GM18858 (cell line): ENCODE measurements at regions not wholly inside any gene's neighbourhood (a gene's known extent, or its start where the extent isn't known, plus 50 kb on each side); places are given as distances from the start of the nearest gene placed in this dataset.

Source experiments
- ATAC-seq: cut with Tn5 transposase; IDR thresholded peaks from one replicate; pipeline ENCODE4 v1.9.1; 2021; ENCODE audit not compliant: unreplicated experiment

DNA sequence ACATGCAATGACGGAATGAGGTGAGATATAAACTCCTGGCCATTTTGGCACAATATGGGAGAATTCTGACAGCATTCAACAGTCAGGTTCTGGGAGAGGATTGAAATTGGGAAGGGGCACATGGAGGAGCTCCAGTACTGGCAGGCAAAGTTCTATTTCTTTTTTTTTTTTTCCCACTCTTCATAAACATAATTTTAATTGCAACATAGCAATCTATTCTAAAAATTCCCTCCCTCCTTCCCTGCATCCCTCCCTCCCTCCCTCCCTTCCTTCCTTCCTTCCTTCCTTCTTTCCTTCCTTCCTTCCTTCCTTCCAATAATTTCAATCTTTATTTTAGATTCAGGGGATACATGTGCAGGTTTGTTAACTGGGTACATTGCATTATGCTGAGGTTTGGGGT, 93.2 kb downstream of the PTCSC3 start:
- no peak for ATAC-seq

DNA sequence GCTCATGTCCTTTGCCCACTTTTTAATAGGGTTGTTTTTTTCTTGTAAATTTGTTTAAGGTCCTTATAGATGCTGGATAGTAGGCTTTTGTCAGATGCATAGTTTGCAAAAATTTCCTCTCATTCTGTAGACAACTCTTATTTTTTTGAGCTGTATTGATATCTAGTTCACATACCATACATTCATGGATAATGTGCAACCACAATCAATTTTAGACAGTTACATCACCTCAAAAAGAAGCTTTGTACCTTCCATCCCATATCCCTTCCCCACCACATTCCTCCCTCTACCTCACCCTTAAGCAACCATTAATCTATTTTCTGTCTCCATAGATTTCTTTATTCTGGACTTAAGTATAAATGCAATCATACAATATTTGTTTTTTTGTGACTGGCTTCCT, 98.4 kb downstream of the PTCSC3 start:
- no peak for ATAC-seq

DNA sequence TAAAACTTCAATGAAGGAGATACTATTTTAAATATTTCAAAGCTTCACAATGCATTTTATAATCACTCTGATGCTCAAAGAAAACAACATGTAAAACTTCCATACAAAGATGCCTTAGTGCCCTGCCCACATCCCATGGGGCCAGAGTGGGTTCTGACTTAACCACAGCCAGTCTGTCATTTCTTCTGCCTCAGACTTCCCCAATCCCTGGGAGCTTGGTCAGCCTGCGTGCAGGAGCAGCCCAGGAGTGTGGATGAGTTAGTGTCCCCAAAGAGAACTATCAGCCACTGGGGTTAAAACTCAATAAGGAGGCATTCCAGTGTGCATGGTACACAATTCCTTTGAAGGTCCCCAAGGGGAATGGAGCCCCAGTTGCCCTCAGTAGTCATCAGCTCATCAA, 100.3 kb downstream of the PTCSC3 start:
- no peak for ATAC-seq

DNA sequence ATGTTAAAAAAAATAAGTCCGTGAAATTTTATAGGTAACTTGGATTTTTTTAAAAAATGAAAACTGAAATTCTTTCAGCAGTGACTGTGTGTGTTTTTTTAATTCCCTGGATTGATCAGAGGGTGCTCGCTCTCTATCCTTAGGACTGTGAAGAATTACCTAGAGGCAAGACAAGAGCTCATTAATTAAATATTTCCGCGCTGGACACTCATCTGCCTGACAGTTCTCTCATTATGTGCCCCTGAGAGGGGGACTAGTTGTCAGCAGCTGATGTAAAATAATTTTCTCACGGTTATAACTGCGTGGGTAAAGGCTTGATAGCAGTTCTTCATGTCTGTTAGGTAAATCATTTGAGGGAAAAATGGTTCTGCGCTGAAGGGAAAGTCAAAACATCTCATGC, 101.3 kb downstream of the PTCSC3 start:
- no peak for ATAC-seq

DNA sequence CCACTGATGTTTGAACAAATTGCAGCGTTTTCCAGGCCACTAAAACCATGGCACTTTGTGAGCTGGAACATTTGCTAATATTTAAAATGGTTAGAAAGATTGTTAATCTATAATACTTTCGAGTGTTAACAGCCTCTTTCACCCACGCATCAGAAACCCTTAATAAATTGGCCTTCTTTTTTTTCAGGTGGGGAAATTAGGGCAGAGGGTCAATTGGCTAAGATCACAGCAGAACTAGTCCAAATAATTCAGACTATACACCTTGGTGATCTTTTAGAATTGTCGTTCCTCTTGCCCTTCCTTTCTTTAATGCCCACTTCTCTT, 105.8 kb downstream of the PTCSC3 start:
- ATAC-seq, result no peak

DNA sequence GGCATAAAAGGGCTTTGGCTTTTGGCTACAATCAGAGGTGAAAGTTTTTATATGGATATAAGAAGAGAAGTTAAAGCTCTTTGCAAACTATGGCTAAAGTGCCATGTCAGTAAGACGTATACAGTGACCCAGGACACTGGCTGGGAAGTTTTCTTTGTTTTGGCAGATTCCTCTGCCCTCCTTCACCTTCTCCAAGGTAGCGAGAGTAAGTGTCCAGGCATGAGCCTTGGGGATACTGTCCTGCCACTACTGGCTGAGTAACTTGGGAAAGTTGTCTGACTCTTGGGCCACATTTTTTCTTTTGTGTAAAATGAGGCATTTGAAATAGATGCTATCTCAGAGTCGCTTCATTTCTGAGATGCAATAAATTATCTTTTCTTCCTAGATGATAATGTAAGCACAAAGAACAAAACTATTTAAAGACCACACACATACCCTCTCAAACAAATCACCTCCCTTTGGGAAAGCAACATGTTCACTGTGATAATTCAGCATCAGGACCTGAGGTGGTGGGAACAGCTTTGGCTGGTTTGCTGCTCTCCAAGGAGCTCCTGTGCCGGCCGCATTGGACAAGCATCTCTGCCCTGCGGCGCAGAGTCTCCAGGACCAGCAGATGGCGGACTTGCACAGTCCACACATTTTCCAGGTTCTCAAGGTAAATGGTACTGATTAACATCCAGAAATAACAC, 106.3 kb downstream of the PTCSC3 start:
- ATAC-seq, result peak; percentile 56

DNA sequence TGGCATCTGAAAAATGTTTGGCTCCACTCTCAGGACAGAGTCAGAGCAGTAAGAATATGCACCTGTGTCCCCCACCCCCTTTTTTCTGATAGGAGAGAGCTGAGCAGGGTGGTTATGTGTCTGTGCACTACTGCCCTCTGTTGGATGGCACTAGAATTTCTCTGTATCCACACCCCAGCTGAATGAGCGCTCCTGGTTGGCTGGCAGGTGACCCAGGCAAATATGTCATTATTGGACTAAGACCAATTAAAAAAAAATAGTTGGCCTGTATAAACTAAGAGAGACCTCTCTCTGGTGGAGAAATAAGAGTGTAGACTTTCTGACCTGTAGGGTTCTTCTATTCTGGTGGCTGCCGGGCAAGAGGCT, 107.0 kb downstream of the PTCSC3 start:
- no peak for ATAC-seq

DNA sequence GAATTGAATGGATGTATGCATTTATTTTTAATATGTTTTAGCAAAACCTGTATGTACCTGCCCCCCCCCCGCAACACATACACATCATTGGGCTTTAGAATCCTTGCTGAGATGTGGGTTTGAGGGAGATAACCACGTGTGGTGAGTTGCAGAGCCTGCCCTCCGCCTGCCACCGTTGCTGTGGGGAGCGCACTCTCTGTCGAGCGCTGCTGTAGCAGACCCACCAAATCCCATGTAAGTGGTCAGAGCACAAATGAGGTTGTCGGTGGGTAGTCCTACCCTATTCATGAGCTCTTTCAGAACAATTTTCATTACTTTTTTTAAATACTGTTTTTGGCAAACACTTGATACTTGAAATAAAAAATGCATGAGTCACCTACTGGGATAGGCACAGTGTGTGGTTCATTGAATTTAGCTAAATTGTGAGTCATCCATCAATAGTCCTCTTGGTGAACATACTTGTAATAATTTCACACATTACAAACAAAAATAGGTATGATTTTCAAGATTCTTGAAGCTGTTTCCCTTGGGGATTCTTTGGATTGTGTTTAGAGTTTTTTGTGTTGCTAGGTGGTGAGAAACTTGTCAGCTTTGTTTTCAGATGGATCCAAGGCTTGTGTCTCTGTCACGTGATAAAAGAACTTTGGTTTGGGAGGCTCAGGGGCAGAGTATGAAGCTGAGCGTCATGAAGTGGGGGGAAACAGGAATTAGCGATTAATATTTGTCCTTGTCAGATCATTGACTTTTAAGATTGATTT, 107.6 kb downstream of the PTCSC3 start:
- no peak for ATAC-seq

DNA sequence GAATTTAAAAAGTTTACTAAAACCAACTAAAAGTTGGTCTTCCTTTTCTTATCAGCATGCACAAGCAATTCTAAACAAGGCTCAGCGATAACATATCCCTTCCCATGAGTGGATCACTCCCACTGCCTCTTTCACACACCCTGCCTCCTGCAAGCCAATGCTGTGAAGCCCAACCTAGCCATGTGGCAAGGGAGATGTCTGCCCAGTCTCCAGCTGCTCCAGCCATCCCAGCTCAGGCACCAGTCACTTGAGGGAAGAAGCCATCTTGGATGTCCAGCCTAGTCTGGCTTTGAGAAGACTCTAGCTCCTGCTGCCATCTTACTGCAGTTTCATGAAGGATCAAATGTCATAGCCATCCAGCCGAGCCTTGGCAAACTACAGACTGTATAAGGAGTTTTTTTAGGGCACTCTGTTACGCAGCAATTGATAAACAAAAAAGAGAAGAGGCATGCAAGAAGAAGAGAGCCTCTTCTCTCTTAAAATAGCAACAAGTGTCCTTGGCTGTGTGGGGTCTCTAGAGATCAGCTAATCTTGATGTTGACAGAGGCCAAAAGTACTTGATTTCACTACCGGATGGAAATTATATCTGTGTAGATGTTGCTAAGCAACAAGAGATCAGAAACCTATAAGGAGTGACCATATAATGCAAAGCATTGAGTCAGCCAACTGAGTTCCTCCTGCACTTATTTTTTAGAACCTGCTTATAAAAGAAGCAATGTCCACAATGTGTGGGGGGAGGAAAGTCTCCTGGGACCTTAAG, 108.9 kb downstream of the PTCSC3 start:
- ATAC-seq, result no peak

DNA sequence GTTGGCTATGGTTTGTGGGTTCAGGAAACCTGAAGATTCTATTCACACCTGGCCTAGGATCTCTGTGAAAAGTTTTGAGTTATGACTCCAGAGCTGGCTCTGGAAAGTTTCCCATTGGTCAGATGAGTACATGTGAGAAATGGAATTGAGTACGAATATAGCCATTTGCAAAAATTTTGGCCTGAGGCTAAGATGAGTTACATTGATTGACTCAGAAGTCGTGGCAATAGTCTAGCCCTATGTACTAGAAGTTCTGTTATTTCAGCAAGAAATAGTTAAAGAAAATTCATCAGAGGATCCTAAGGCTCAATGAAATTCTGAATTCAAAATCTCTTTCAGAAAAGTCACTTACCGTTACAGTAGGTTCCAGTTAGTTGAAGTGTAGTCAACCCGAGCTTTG, 109.9 kb downstream of the PTCSC3 start:
- ATAC-seq, result no peak

DNA sequence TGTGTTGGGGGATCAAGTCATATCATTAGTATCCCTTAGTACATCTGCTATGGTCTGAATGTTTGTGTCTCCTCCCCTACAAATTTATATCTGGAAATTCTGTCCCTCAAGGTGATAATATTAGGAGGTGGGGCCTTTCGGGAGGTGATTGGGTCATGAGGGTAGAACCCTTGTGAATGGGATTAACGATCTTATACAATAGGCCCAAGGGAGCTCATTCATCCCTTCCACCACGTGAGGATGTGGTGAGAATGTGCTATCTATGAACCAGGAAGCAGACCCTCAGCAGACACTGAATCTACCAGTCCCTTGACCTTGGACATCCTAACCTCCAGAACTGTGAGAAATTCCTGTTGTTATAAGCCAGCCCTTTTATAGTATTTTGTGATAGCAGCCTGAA, 110.7 kb downstream of the PTCSC3 start:
- no peak for ATAC-seq

DNA sequence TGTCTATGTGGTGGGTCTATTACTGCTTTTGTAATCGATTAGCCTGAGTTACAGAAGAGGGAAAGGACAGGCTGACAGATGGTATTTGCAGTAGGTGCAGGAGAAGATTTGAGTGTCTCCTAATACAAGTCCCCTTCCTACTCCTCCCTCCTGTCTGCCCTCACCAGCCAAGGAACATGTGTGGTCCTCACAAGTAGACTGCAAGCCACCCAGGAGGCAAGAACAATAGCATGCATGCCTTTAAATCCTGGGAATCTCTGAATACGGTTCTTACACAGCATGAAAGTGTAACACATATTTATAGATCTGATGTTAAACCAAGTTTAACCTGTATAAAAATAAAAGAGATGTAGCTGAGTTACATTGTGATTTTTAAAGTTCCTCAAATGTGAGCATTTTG, 117.0 kb downstream of the PTCSC3 start:
- no peak for ATAC-seq

DNA sequence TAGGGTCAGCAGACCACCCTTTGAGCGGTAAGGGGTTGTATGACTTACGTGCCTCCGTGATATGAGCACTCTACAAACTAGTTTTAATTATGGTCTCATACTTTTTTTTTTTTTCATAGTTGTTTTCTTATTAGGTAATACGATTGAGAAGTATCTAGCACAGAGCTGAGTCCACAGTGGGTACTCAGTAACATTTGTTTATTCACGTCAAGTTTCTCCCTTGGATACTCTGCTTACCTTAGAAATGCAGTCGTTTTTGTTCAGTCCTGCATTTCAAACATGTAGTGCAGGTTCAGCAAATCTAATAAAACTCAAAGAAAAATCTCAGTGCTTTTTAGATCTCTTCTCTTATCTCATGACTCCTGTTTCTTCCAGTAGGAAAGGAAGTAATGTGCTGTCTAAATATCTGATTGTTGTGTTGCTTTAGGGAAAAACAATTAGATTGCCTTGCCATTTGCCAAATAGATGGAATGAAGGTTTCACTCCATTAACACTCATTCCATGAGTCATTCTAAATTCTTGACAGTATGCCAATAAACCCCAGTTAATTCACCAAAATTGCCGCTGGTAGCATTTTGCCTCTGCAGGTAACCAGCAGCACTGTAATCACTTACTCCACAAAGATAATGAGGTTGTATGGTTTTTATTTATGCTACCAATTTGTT, 118.9 kb downstream of the PTCSC3 start:
- ATAC-seq, result no peak

DNA sequence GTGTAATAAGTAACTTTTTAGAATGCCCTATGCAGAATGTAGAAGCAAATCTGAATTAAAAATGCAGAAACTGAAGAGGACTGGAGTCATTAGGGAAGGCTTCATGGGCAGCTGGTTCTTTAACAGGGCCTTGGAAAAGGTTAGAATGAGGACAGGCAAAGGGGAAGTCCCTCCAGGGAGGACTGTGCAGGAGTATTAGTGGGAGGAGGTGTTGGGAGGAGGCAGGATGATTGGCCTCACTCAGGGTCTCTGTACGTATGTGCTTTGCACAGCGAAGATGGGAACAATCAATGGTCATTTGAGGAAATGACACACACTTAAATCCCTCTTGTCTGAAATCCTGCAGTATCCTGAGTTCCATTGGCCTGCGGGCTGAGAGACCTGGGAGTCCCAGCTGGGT, 119.7 kb downstream of the PTCSC3 start:
- ATAC-seq, result no peak

DNA sequence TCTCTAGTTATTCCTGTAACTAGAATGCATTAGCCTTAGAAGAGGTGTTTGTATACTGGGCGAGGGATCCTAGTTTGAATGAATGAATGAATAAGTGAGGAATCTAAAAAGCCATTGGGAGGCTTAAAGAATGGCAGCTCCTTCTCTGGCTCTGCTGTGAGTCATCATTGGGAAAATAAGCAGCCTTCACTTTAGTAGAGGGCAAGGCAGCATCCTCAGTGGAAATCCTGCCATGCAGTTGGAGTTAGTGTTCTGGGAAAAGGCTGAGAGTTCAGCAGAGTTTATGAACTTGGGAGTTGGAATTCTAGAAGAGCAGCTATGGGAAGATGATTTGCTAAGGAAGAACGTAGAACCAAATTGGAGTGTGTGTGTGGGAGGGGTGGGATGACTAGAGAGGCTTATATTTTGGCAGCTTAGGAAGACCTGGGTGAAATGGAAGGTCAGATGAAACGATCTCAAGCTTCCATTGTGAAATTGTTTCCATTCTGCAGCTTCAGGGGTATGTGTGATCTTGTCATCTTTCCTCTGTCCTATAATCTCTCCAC, 120.8 kb downstream of the PTCSC3 start:
- ATAC-seq, result no peak

DNA sequence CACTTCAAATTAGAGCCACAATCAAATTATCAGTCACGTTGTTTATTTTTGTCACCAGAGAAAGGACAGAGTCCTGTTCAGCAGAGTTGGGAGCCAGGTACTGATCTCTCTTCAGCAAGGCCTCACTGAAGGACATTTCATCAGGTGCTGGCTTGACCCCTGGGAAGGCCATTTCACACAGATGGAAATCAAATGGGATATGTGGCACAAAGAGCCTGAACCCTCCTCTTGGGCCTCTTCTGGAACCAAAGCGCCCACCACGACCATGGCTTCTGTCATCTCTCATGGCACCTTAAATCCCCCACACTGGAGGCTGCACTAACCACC, 121.5 kb downstream of the PTCSC3 start:
- no peak for ATAC-seq

DNA sequence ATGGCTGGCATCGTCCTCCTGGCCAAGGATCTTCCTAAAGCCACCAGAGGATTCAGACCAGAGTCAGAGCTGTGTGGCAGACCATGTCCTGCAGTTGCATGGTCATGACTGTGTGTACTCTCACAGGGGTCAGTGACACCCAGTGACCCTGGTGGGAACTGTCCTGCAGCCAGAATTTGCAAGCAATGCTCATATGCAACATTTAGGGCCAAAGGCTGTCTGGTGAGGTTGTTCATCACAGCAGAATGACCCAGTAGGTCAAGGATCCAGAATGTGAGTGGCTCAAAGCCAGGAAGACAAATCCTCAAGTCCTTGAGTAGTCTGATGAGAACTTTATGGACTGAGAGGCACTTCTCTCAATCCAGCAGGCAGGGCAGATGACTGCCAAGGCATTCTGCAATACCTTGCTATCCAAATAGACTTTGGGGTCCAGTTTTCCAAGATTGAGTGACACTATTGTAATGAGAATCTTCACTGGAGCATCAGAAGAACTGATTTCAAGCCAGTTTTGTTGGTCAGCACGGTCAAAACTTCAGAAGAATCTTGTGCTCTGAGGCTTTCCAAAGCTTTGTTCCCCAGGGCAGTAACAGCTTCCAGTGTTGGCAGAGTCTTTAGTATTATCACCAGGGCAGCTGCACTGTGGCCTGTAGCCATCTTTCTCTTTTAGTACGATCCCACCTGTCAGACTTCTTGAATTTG, 122.0 kb downstream of the PTCSC3 start:
- ATAC-seq, result no peak

DNA sequence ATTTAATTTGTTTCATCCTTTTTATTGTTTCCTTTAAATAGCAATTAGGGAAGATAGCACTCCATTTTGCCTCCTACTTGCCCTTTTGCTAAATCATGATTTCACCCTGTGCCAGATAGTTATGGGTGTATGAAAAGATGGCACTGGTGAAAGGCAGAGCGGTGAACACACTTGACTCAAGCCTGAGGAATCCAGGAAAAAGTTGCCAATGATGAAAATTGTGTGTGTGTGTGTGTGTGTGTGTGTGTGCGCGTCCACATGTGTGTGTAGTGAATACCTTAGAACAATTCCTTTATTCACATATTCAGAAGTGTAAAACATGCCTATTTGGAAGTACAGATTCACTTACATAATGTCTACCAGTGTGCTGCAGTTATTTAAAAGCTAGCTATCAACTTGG, 123.8 kb downstream of the PTCSC3 start:
- no peak for ATAC-seq

DNA sequence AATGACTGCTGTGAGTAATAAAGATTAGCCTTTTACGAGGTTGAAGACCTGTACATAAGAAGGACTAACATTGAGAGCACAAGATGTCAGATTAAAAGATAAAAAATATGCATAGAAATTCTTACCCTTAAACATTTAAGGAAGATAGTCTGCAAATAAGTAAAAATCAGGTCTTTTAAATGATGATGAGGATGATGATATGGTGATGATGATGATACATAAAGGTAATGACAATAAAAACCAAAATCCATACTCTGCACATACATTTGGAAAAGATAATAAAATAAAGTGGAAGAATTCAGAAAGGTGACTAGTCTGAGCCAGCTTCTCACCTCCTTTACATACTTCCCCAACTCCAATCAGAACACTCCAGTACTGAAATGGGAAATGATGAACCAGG, 124.5 kb downstream of the PTCSC3 start:
- ATAC-seq, result no peak

DNA sequence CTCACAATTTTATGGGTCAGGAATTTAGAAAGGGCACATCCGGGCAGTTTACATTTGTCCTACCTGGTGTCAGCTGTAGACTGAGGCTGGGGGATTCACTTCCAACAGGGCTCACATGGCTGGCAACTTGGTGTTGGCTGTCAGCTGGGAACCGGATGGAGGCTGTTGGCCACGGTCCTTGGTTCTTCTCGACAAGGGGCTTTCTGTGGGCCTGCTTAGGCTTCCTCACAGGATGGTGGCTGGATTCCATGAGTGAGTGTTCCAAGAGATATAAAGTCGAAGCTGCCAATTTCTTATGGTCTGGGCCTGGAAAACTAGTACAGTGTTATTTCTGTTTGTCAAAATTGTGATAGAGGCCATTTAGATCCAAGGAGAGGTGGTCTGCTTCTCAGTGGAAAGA, 127.9 kb downstream of the PTCSC3 start:
- ATAC-seq, result no peak

DNA sequence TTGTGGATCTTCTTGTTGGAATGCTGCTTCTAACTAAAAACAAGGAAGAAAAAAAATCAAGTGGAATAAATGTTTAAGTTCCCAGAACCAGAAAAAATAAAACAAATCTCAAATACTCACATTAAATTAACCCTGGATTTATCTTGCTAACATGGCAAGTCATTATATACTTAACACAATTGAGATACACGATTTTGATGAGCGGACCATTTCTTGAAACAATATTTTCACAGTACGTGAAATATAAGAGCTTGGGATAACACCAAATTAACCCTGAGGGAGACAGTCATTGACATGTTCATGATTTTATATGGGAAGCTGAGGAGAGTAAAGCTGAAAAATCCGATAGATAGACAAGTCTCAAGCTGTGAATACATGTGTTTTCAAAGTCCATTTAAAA, 128.6 kb downstream of the PTCSC3 start:
- ATAC-seq, result no peak
